HepG2 (cell line): ENCODE measurements at regions not wholly inside any gene's neighbourhood (a gene's known extent, or its start where the extent isn't known, plus 50 kb on each side); places are given as distances from the start of the nearest gene placed in this dataset.

ENCODE experiments used
- FOXA3 ChIP-seq: IDR thresholded peaks from 2 replicates; pipeline ENCODE4 v1.6.1; 2016; ENCODE audit warnings: missing genetic modification reagents, missing compliant biosample characterization
- GABPB1 ChIP-seq: IDR thresholded peaks from 2 replicates; pipeline ENCODE4 v1.6.1; 2016; ENCODE audit warnings: mild to moderate bottlenecking, missing genetic modification reagents, moderate library complexity, missing compliant biosample characterization
- HNF4A ChIP-seq: sonication (generic); formaldehyde crosslinking; IDR thresholded peaks from 2 replicates; pipeline ENCODE4 v1.4.0; 2020; ENCODE audit warnings: missing genetic modification reagents
- HOXA7 ChIP-seq: sonication (generic); formaldehyde crosslinking; IDR thresholded peaks from 2 replicates; pipeline ENCODE4 v1.8.1; 2022; ENCODE audit warnings: mild to moderate bottlenecking, missing genetic modification reagents, moderate library complexity
- HOXA9 ChIP-seq: sonication (generic); formaldehyde crosslinking; IDR thresholded peaks from 2 replicates; pipeline ENCODE4 v1.8.1; 2022; ENCODE audit warnings: missing genetic modification reagents, mild to moderate bottlenecking, moderate library complexity, borderline replicate concordance
- SOX13 ChIP-seq, 3 experiments: fragments of 450-650 bp in 1 of 3; sonication (generic) in 1 of 3; formaldehyde crosslinking in 1 of 3; IDR thresholded peaks in 2 of 3; conservative IDR thresholded peaks in 1 of 3; 2 replicates each; pipeline versions ENCODE4 v1.5.0 to v1.6.1; 2016 to 2020; ENCODE audit warnings: antibody characterized with exemption in 1 of 3, mild to moderate bottlenecking in 1 of 3, missing compliant biosample characterization in 1 of 3, missing genetic modification reagents in 1 of 3, moderate library complexity in 1 of 3
- TBX2 ChIP-seq: sonication (generic); formaldehyde crosslinking; IDR thresholded peaks from 2 replicates; pipeline ENCODE4 v1.5.0; 2020; ENCODE audit warnings: missing genetic modification reagents, mild to moderate bottlenecking, borderline replicate concordance
- TEAD3 ChIP-seq: optimal IDR thresholded peaks from 2 replicates; pipeline ENCODE3; 2016; ENCODE audit warnings: borderline replicate concordance
- ZNF468 ChIP-seq: sonication (generic); formaldehyde crosslinking; IDR thresholded peaks from 2 replicates; pipeline ENCODE4 v1.8.0; 2022; ENCODE audit warnings: mild to moderate bottlenecking, moderate library complexity, missing genetic modification reagents
- ZNF557 ChIP-seq: sonication (generic); formaldehyde crosslinking; IDR thresholded peaks from 2 replicates; pipeline ENCODE4 v1.4.0; 2020; ENCODE audit warnings: missing genetic modification reagents
- ZNF644 ChIP-seq: IDR thresholded peaks from 2 replicates; pipeline ENCODE4 v1.6.1; 2016; ENCODE audit warnings: low read depth
- ZNF841 ChIP-seq: sonication (generic); formaldehyde crosslinking; IDR thresholded peaks from 2 replicates; pipeline ENCODE4 v1.8.1; 2023; ENCODE audit warnings: missing genetic modification reagents, borderline replicate concordance
- TF ChIP-seq, protein P1 (sequence below): sonication (generic); formaldehyde crosslinking; IDR thresholded peaks from 2 replicates; pipeline ENCODE4 v1.5.1; 2020; ENCODE audit warnings: mild to moderate bottlenecking, missing genetic modification reagents, borderline replicate concordance
- TF ChIP-seq, protein P2 (sequence below): IDR thresholded peaks from 2 replicates; pipeline ENCODE4 v1.4.0; 2020; ENCODE audit warnings: mild to moderate bottlenecking, missing genetic modification reagents
- TF ChIP-seq, protein P3 (sequence below): sonication (generic); formaldehyde crosslinking; IDR thresholded peaks from 2 replicates; pipeline ENCODE4 v1.5.0; 2020; ENCODE audit warnings: mild to moderate bottlenecking, missing genetic modification reagents
- TF ChIP-seq, protein P4 (sequence below): sonication (generic); formaldehyde crosslinking; IDR thresholded peaks from 2 replicates; pipeline ENCODE4 v1.4.0; 2020; ENCODE audit warnings: missing genetic modification reagents

DNA sequence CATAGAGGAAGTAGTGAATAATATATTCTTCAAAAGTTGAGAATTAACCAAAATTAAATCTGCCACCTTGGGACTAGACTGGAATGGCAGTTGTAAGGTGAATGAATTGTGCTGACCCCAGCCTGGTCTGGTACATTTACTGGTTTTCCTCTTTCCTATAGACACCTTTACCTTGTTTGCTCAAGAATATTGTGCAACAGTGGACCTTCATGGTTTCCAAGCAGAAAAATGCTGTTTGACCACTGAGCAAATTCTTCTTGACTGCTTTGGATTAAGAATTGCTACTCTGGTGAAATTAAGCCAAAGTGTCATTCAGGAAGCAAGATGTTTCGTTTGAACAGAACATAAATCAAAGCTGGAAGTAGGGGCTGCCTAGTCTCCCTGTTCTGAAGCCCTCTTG lies 156.6 kb upstream of the TAB2 start (continued):
- TF ChIP-seq, protein P1, sequence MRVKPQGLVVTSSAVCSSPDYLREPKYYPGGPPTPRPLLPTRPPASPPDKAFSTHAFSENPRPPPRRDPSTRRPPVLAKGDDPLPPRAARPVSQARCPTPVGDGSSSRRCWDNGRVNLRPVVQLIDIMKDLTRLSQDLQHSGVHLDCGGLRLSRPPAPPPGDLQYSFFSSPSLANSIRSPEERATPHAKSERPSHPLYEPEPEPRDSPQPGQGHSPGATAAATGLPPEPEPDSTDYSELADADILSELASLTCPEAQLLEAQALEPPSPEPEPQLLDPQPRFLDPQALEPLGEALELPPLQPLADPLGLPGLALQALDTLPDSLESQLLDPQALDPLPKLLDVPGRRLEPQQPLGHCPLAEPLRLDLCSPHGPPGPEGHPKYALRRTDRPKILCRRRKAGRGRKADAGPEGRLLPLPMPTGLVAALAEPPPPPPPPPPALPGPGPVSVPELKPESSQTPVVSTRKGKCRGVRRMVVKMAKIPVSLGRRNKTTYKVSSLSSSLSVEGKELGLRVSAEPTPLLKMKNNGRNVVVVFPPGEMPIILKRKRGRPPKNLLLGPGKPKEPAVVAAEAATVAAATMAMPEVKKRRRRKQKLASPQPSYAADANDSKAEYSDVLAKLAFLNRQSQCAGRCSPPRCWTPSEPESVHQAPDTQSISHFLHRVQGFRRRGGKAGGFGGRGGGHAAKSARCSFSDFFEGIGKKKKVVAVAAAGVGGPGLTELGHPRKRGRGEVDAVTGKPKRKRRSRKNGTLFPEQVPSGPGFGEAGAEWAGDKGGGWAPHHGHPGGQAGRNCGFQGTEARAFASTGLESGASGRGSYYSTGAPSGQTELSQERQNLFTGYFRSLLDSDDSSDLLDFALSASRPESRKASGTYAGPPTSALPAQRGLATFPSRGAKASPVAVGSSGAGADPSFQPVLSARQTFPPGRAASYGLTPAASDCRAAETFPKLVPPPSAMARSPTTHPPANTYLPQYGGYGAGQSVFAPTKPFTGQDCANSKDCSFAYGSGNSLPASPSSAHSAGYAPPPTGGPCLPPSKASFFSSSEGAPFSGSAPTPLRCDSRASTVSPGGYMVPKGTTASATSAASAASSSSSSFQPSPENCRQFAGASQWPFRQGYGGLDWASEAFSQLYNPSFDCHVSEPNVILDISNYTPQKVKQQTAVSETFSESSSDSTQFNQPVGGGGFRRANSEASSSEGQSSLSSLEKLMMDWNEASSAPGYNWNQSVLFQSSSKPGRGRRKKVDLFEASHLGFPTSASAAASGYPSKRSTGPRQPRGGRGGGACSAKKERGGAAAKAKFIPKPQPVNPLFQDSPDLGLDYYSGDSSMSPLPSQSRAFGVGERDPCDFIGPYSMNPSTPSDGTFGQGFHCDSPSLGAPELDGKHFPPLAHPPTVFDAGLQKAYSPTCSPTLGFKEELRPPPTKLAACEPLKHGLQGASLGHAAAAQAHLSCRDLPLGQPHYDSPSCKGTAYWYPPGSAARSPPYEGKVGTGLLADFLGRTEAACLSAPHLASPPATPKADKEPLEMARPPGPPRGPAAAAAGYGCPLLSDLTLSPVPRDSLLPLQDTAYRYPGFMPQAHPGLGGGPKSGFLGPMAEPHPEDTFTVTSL (CRISPR knock-in tag), result peak; percentile 76; the same call in 1 of the 2 replicates
- peak; percentile 47; the same call in 1 of the 2 replicates for TF ChIP-seq HNF4A
- 0 out of 2 replicates have a peak, but pooled peaks have one; percentile 31 for TF ChIP-seq TBX2 (CRISPR knock-in tag)
- no peak for TF ChIP-seq SOX13 (IDR thresholded peaks at IDR 0.05)
- peak in 1 of 2 experiments; percentile 37; a peak in 1 of 4 replicates for TF ChIP-seq SOX13 (CRISPR knock-in tag; conservative IDR thresholded peaks at IDR 0.05 in 1 of 2, IDR thresholded peaks at IDR 0.05 in 1 of 2)
- no peak for TF ChIP-seq HOXA7 (CRISPR knock-in tag)
- TF ChIP-seq TEAD3 (CRISPR knock-in tag), result peak; percentile 29
- TF ChIP-seq GABPB1 (CRISPR knock-in tag), result no peak
- TF ChIP-seq, protein P2, sequence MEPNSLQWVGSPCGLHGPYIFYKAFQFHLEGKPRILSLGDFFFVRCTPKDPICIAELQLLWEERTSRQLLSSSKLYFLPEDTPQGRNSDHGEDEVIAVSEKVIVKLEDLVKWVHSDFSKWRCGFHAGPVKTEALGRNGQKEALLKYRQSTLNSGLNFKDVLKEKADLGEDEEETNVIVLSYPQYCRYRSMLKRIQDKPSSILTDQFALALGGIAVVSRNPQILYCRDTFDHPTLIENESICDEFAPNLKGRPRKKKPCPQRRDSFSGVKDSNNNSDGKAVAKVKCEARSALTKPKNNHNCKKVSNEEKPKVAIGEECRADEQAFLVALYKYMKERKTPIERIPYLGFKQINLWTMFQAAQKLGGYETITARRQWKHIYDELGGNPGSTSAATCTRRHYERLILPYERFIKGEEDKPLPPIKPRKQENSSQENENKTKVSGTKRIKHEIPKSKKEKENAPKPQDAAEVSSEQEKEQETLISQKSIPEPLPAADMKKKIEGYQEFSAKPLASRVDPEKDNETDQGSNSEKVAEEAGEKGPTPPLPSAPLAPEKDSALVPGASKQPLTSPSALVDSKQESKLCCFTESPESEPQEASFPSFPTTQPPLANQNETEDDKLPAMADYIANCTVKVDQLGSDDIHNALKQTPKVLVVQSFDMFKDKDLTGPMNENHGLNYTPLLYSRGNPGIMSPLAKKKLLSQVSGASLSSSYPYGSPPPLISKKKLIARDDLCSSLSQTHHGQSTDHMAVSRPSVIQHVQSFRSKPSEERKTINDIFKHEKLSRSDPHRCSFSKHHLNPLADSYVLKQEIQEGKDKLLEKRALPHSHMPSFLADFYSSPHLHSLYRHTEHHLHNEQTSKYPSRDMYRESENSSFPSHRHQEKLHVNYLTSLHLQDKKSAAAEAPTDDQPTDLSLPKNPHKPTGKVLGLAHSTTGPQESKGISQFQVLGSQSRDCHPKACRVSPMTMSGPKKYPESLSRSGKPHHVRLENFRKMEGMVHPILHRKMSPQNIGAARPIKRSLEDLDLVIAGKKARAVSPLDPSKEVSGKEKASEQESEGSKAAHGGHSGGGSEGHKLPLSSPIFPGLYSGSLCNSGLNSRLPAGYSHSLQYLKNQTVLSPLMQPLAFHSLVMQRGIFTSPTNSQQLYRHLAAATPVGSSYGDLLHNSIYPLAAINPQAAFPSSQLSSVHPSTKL (CRISPR knock-in tag), result peak; percentile 72
- no peak for TF ChIP-seq ZNF841 (CRISPR knock-in tag)
- no peak for TF ChIP-seq ZNF468 (CRISPR knock-in tag)
- TF ChIP-seq HOXA9, result no peak
- no peak for TF ChIP-seq ZNF557
- TF ChIP-seq, protein P3, sequence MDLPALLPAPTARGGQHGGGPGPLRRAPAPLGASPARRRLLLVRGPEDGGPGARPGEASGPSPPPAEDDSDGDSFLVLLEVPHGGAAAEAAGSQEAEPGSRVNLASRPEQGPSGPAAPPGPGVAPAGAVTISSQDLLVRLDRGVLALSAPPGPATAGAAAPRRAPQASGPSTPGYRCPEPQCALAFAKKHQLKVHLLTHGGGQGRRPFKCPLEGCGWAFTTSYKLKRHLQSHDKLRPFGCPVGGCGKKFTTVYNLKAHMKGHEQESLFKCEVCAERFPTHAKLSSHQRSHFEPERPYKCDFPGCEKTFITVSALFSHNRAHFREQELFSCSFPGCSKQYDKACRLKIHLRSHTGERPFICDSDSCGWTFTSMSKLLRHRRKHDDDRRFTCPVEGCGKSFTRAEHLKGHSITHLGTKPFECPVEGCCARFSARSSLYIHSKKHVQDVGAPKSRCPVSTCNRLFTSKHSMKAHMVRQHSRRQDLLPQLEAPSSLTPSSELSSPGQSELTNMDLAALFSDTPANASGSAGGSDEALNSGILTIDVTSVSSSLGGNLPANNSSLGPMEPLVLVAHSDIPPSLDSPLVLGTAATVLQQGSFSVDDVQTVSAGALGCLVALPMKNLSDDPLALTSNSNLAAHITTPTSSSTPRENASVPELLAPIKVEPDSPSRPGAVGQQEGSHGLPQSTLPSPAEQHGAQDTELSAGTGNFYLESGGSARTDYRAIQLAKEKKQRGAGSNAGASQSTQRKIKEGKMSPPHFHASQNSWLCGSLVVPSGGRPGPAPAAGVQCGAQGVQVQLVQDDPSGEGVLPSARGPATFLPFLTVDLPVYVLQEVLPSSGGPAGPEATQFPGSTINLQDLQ, result no peak
- TF ChIP-seq, protein P4, sequence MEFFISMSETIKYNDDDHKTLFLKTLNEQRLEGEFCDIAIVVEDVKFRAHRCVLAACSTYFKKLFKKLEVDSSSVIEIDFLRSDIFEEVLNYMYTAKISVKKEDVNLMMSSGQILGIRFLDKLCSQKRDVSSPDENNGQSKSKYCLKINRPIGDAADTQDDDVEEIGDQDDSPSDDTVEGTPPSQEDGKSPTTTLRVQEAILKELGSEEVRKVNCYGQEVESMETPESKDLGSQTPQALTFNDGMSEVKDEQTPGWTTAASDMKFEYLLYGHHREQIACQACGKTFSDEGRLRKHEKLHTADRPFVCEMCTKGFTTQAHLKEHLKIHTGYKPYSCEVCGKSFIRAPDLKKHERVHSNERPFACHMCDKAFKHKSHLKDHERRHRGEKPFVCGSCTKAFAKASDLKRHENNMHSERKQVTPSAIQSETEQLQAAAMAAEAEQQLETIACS (CRISPR knock-in tag), result no peak
- TF ChIP-seq FOXA3 (CRISPR knock-in tag), result peak; percentile 85
- TF ChIP-seq ZNF644, result peak; percentile 79
